Stimulated activated memory B cell treated with anti-CD40 and anti-IgM and Interleukin-4, amounts not matched to agents 10 μg/mL and 1 μg/mL and 100 μg/mL, for 72 hours (primary cell): ENCODE measurements at regions not wholly inside any gene's neighbourhood (a gene's known extent, or its start where the extent isn't known, plus 50 kb on each side); places are given as distances from the start of the nearest gene placed in this dataset.
"Not testable (repeated sequence)": the region's sequence is repeated elsewhere in the genome, so short reads cannot be mapped to it uniquely, and the experiment has no call there.

Source experiments
- ATAC-seq: fragments of 150-1000 bp; cut with Tn5 transposase; 2 replicates; pipeline ENCODE4 v1.10.0; 2021
- H3K27ac Mint-ChIP-seq: one replicate; pipeline ENCODE4 v1.8.0; 2022; ENCODE audit warnings: mild to moderate bottlenecking, mixed read lengths
- H3K27me3 Mint-ChIP-seq: one replicate; pipeline ENCODE4 v1.8.0; 2022; ENCODE audit warnings: mixed read lengths
- H3K36me3 Mint-ChIP-seq: one replicate; pipeline ENCODE4 v1.8.0; 2022; ENCODE audit warnings: mixed read lengths
- H3K4me1 Mint-ChIP-seq: one replicate; pipeline ENCODE4 v1.8.0; 2022; ENCODE audit warnings: mixed read lengths
- H3K4me3 Mint-ChIP-seq: one replicate; pipeline ENCODE4 v1.8.0; 2022; ENCODE audit warnings: mild to moderate bottlenecking, moderate library complexity, mixed read lengths
- H3K9me3 Mint-ChIP-seq: one replicate; pipeline ENCODE4 v1.8.0; 2022; ENCODE audit warnings: mixed read lengths

GRCh38 chr5:154541553-154541952 is 63.5 kb upstream of the HAND1 start:
- peaks cover 31% of the 10 kb centered on the region for H3K27me3 Mint-ChIP-seq

GRCh38 chr5:154540600-154540999 is 62.6 kb upstream of the HAND1 start:
- H3K36me3 Mint-ChIP-seq = no peaks in the 10 kb centered on the region
- H3K4me1 Mint-ChIP-seq = no peaks in the 10 kb centered on the region
- ATAC-seq = no peak

More at GRCh38 chr5:154541553-154541952, 63.5 kb upstream of the HAND1 start:
- Mint-ChIP-seq H3K9me3 (no peaks in the 10 kb centered on the region), H3K4me3 (no peak overlapping the region), H3K4me1 (no peaks in the 10 kb centered on the region), H3K27ac (no peak overlapping the region), H3K36me3 (no peaks in the 10 kb centered on the region)
- ATAC-seq = no peak

GRCh38 chr5:154538492-154538891 is 60.5 kb upstream of the HAND1 start:
- H3K9me3 Mint-ChIP-seq = no peaks in the 10 kb centered on the region
- no peaks in the 10 kb centered on the region for H3K36me3 Mint-ChIP-seq
- ATAC-seq = no peak
- no peak overlapping the region for H3K27ac Mint-ChIP-seq
- H3K4me3 Mint-ChIP-seq = no peak overlapping the region
- H3K27me3 Mint-ChIP-seq = peaks cover 47% of the 10 kb centered on the region
- no peaks in the 10 kb centered on the region for H3K4me1 Mint-ChIP-seq

More at GRCh38 chr5:154540600-154540999, 62.6 kb upstream of the HAND1 start:
- H3K27ac Mint-ChIP-seq = no peak overlapping the region
- no peaks in the 10 kb centered on the region for H3K9me3 Mint-ChIP-seq
- peaks cover 31% of the 10 kb centered on the region for H3K27me3 Mint-ChIP-seq
- H3K4me3 Mint-ChIP-seq = no peak overlapping the region

DNA sequence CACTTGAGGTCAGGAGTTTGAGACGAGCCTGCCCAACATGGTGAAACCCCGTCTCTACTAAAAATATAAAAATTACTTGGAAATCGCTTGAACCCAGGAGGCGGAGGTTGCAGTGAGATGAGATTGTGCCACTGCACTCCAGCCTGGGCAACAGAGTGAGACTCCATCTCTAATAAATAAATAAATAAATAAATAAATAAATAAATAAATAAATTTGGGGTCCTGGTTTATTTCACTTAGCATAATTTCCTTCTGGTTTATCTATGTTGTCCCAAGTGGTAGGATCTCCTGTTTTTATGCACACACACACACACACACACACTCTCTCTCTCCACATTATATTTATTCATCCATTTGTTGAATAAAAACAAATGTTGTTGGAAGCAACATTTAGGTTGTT is 58.4 kb upstream of the HAND1 start:
- not testable (repeated sequence) for ATAC-seq

DNA sequence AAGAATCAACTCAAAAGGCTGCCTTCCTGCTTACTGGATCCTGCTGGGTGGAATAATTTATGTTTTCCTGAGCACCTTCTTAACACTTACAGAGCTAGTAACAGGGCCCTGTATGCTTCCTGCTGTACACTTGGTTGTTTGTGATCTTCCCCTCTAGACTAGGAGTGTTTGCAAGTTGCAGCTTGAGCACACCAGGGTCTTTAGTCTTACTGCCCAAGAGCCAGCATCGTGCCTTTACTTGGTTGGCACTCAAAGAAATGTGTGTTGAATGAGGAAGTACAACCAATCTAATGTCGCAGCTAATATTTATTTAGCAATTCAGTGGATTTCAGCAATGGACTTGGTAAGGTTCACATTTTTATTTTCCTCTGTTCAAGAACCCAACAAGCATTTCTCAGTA is 57.5 kb upstream of the HAND1 start:
- Mint-ChIP-seq H3K4me3 (no peak overlapping the region), H3K27me3 (peaks cover 44% of the 10 kb centered on the region), H3K4me1 (no peaks in the 10 kb centered on the region), H3K9me3 (peaks cover 5% of the 10 kb centered on the region), H3K27ac (no peak overlapping the region), H3K36me3 (no peaks in the 10 kb centered on the region)
- no peak for ATAC-seq

More for the DNA sequence above, 58.4 kb upstream of the HAND1 start:
- H3K36me3 Mint-ChIP-seq, H3K4me3 Mint-ChIP-seq, H3K27ac Mint-ChIP-seq, H3K9me3 Mint-ChIP-seq, H3K4me1 Mint-ChIP-seq: not testable (repeated sequence)
- peaks cover 44% of the 10 kb centered on the region for H3K27me3 Mint-ChIP-seq

DNA sequence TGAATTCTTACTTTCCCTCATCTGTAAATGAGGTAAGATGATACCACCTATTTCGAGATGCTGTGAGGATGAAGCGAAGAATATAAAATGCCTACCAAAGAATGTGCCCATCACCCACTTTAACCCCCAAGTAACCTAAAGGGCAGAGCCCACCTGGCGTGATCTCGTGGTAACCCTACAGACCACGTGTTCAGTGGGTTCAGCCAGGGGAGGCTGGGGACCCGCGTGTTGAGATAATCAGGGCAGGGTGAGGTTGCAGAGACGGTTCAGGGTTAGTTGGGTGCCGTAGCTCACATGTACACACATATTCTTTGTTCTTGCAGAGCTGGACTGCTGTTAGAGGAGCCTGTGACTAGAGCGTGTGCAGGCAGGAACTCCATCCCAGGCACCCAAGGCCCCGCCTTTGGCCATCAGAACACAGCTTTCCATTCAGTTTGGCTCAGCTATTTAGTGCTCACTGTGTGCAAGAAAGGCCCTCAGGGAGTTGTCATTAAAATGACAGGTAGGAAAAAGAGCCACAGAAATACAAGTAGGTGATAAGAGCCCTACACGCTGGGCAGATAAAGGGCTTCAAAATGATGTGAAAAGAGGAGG is 56.5 kb upstream of the HAND1 start:
- Mint-ChIP-seq H3K9me3 (peaks cover 5% of the 10 kb centered on the region), H3K27me3 (peaks cover 46% of the 10 kb centered on the region), H3K27ac (no peak overlapping the region), H3K4me1 (no peaks in the 10 kb centered on the region), H3K36me3 (no peaks in the 10 kb centered on the region), H3K4me3 (no peak overlapping the region)
- no peak for ATAC-seq

GRCh38 chr5:154529282-154529681 is 51.3 kb upstream of the HAND1 start:
- no peak for ATAC-seq
- no peaks in the 10 kb centered on the region for H3K4me1 Mint-ChIP-seq
- peaks cover 5% of the 10 kb centered on the region for H3K9me3 Mint-ChIP-seq
- no peak overlapping the region for H3K4me3 Mint-ChIP-seq
- peaks cover 52% of the 10 kb centered on the region for H3K27me3 Mint-ChIP-seq
- no peak overlapping the region for H3K27ac Mint-ChIP-seq
- no peaks in the 10 kb centered on the region for H3K36me3 Mint-ChIP-seq

- Mint-ChIP-seq H3K4me1 (no peaks in the 10 kb centered on the region), H3K4me3 (no peak overlapping the region), H3K27me3 (peaks cover 46% of the 10 kb centered on the region), H3K27ac (no peak overlapping the region), H3K9me3 (peaks cover 2% of the 10 kb centered on the region), H3K36me3 (no peaks in the 10 kb centered on the region)
- no peak for ATAC-seq
Measured at GRCh38 chr5:154528005-154528594, 50.1 kb upstream of the HAND1 start.
